ENCODE measurements at regions not wholly inside any gene's neighbourhood (a gene's known extent, or its start where the extent isn't known, plus 50 kb on each side); places are given as distances from the start of the nearest gene placed in this dataset.

DNA sequence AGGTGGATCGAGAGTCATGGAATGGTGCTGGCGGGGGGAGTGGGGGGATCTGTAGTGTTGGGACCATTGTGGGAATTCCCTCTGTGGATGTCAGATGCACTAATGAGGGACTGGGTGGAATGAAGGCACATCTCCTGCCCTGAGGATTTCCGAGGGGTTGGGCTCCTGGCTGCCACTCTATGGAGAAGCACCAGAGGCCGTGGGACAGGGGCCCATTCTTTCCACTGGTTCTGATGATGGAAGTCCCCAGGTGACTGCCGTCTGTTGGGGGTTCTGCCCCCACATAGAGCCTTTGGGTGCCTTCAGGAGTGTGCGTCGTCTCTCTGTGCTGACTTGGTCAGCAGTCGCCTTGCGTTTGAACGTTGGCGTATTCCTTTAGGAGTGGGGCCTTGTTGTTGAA lies 202.9 kb downstream of the GLRX3 start:
- Histone ChIP-seq H3K9me3 (ENCODE audit: control insufficient read depth, insufficient read depth, low read length) (peaks cover 62% of the 10 kb centered on the region), H3K27me3 (ENCODE audit: control insufficient read depth, insufficient read depth, low read length) (no peaks in the 10 kb centered on the region), H2AK9ac (replicated peaks; ENCODE audit: low read depth, low read length, poor library complexity) (no peak overlapping the region), H4K8ac (ENCODE audit: low read depth in 2 of 2, low read length in 2 of 2) (no peak overlapping the region), H2BK5ac (ENCODE audit: low read depth, low read length, poor library complexity, severe bottlenecking) (no peak overlapping the region), H3K18ac (ENCODE audit: low read depth, low read length) (no peak overlapping the region), H3K14ac (replicated peaks; ENCODE audit: low read depth, low read length) (no peak overlapping the region), H2AFZ (replicated peaks; ENCODE audit: low read length, poor library complexity) (no peak overlapping the region), H4K20me1 (ENCODE audit: insufficient read depth, low read length) (no peaks in the 10 kb centered on the region), H2BK15ac (ENCODE audit: low read depth, low read length) (no peak overlapping the region), H2BK20ac (ENCODE audit: low read depth, low read length) (no peak overlapping the region), H3K4me1 (ENCODE audit: control insufficient read depth, insufficient read depth, low read length) (no peaks in the 10 kb centered on the region), H3K9ac (ENCODE audit: low read depth, low read length) (no peak overlapping the region), H3K9me1 (ENCODE audit: insufficient read depth, low read length) (no peaks in the 10 kb centered on the region), H3K36me3 (ENCODE audit: control insufficient read depth, insufficient read depth, low read length) (no peaks in the 10 kb centered on the region), H3K23ac (ENCODE audit: low read depth, low read length) (no peak overlapping the region), H3K56ac (ENCODE audit: extremely low read depth, insufficient read depth, low read length) (no peak overlapping the region), H4K91ac (ENCODE audit: insufficient read depth, low read depth, low read length) (no peak overlapping the region), H3K27ac (ENCODE audit: insufficient read depth, low read length) (no peak overlapping the region), H3K4me2 (ENCODE audit: low read depth, low read length) (no peak overlapping the region), H2AK5ac (ENCODE audit: low read depth, low read length) (no peak overlapping the region), H3K4ac (ENCODE audit: low read depth, low read length) (no peak overlapping the region), H3K79me1 (ENCODE audit: low read depth in 1 of 2, low read length in 2 of 2) (no peaks in the 10 kb centered on the region), H2BK120ac (ENCODE audit: low read depth, low read length) (no peak overlapping the region), H3K4me3 (ENCODE audit: insufficient read depth, low read depth, low read length) (no peak overlapping the region), H4K5ac (ENCODE audit: low read depth, low read length) (no peak overlapping the region)
- POLR2A ChIA-PET (ENCODE audit: unreplicated experiment), result no interaction called here
- in situ Hi-C loops (cut with MboI; ENCODE audit: low sequenced_read_pairs) (no loop called here), dilution Hi-C loops (cut with HindIII; ENCODE audit: low sequenced_read_pairs, unreplicated experiment) (no loop called here), intact Hi-C loops (cut with micrococcal nuclease) (no loop called here)
- ATAC-seq (ENCODE audit: low read depth) (no peak), DNase-seq (no peak)
- TF ChIP-seq RAD21 (IDR thresholded peaks at IDR 0.05; ENCODE audit: low read length), result no peak
- TF ChIP-seq RCOR1 (IDR thresholded peaks at IDR 0.05; ENCODE audit: insufficient replicate concordance, low read length), result no peak
- no peak for TF ChIP-seq FOS (IDR thresholded peaks at IDR 0.05; ENCODE audit: low read depth, low read length)
- no peak for TF ChIP-seq MAZ (IDR thresholded peaks at IDR 0.05; ENCODE audit: borderline replicate concordance, low read depth, low read length)
- TF ChIP-seq RFX5 (IDR thresholded peaks at IDR 0.05; ENCODE audit: low read depth, low read length), result no peak
- TF ChIP-seq SMC3 (IDR thresholded peaks at IDR 0.05; ENCODE audit: low read depth, low read length), result no peak
- no peak for TF ChIP-seq BHLHE40 (IDR thresholded peaks at IDR 0.05; ENCODE audit: low read depth, low read length)
- TF ChIP-seq POLR2A (IDR thresholded peaks at IDR 0.05; ENCODE audit: low read depth, low read length), result no peak
- TF ChIP-seq, protein P1, sequence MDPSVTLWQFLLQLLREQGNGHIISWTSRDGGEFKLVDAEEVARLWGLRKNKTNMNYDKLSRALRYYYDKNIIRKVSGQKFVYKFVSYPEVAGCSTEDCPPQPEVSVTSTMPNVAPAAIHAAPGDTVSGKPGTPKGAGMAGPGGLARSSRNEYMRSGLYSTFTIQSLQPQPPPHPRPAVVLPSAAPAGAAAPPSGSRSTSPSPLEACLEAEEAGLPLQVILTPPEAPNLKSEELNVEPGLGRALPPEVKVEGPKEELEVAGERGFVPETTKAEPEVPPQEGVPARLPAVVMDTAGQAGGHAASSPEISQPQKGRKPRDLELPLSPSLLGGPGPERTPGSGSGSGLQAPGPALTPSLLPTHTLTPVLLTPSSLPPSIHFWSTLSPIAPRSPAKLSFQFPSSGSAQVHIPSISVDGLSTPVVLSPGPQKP (IDR thresholded peaks at IDR 0.05; ENCODE audit: borderline replicate concordance, low read depth, low read length), result no peak
- no peak for TF ChIP-seq MXI1 (IDR thresholded peaks at IDR 0.05; ENCODE audit: borderline replicate concordance, low read depth, low read length)
- no peak for TF ChIP-seq NFE2L2 (IDR thresholded peaks at IDR 0.05; ENCODE audit: low read depth, low read length)
- TF ChIP-seq, protein P2, sequence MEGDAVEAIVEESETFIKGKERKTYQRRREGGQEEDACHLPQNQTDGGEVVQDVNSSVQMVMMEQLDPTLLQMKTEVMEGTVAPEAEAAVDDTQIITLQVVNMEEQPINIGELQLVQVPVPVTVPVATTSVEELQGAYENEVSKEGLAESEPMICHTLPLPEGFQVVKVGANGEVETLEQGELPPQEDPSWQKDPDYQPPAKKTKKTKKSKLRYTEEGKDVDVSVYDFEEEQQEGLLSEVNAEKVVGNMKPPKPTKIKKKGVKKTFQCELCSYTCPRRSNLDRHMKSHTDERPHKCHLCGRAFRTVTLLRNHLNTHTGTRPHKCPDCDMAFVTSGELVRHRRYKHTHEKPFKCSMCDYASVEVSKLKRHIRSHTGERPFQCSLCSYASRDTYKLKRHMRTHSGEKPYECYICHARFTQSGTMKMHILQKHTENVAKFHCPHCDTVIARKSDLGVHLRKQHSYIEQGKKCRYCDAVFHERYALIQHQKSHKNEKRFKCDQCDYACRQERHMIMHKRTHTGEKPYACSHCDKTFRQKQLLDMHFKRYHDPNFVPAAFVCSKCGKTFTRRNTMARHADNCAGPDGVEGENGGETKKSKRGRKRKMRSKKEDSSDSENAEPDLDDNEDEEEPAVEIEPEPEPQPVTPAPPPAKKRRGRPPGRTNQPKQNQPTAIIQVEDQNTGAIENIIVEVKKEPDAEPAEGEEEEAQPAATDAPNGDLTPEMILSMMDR (conservative IDR thresholded peaks at IDR 0.05; ENCODE audit: low read depth, low read length), result no peak
- no peak for TF ChIP-seq MAFK (IDR thresholded peaks at IDR 0.05; ENCODE audit: low read depth, low read length)
- TF ChIP-seq, protein P3, sequence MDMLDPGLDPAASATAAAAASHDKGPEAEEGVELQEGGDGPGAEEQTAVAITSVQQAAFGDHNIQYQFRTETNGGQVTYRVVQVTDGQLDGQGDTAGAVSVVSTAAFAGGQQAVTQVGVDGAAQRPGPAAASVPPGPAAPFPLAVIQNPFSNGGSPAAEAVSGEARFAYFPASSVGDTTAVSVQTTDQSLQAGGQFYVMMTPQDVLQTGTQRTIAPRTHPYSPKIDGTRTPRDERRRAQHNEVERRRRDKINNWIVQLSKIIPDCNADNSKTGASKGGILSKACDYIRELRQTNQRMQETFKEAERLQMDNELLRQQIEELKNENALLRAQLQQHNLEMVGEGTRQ (IDR thresholded peaks at IDR 0.05; ENCODE audit: low read depth, low read length), result no peak
- TF ChIP-seq CEBPB (IDR thresholded peaks at IDR 0.05; ENCODE audit: low read depth, low read length), result no peak
- no peak for TF ChIP-seq CHD1 (IDR thresholded peaks at IDR 0.05; ENCODE audit: low read depth, low read length)
- CTCF ChIA-PET, result no interaction called here
- BruUV-seq (replicated peaks), result no TSS peak
- no CpG with 5 or more reads among the region's 11 CpGs for WGBS, 2 experiments (ENCODE audit: extremely low coverage in 2 of 2, insufficient read length in 1 of 2)
